AG04450 (cell line): ENCODE measurements at regions not wholly inside any gene's neighbourhood (a gene's known extent, or its start where the extent isn't known, plus 50 kb on each side); places are given as distances from the start of the nearest gene placed in this dataset.

ENCODE experiments used
- CTCF ChIA-PET: fragments of 300-600, 350-600 bp; formaldehyde crosslinking; extraction: SDS; loops from one replicate; lab custom pipeline; 2022; ENCODE audit warnings: antibody characterized with exemption, inconsistent platforms; lab: Charles Lee
- POLR2A ChIA-PET: fragments of 350-600 bp; formaldehyde crosslinking; extraction: SDS; loops from one replicate; lab custom pipeline; 2021; ENCODE audit warnings: antibody characterized with exemption, inconsistent platforms; lab: Yijun Ruan, JAX
- DNase-seq: peaks from one replicate; pipeline ENCODE4 v3.0.0-alpha.2; 2011; ENCODE audit warnings: low read depth, low spot score
- H3K27ac ChIP-seq: one replicate; pipeline ENCODE4 v1.5.1; 2012; ENCODE audit warnings: low read depth, low read length, control low read depth
- H3K27me3 ChIP-seq: one replicate; pipeline ENCODE4 v1.6.0; 2012; ENCODE audit warnings: low read length; ENCODE audit not compliant: control insufficient read depth, insufficient read depth
- H3K4me3 ChIP-seq: 2 replicates; pipeline ENCODE4 v1.5.1; 2011; ENCODE audit warnings: mild to moderate bottlenecking, low read depth, low read length, control low read depth
- H3K9me3 ChIP-seq: 2 replicates; pipeline ENCODE4 v1.5.1; 2012; ENCODE audit warnings: low read length; ENCODE audit not compliant: control insufficient read depth, insufficient read depth
- TF ChIP-seq, protein P1 (sequence below): IDR thresholded peaks from 2 replicates; pipeline ENCODE4 v1.5.1; 2011; ENCODE audit warnings: low read depth, low read length, control low read depth, inconsistent platforms

DNA sequence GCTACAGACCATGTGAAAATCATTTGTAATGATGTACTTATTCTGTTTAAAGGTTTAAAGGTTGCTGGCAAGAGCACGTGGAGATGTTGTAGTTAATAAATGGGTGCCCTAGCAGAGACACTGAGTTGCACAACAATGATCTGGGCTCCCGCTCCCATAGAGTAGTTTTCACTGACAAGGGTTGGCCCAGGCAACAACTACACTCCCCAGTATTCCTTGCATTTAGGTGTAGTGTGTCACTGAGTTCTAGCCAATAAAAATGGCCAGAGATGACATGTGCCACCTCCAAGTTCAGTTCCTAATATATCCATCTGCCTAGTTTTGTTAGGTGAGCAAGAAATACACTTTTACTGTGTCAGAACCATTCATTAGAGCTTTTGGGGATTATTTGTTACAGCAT, 392.1 kb upstream of the MTPN start:
- no peak for DNase-seq
- no peaks in the 10 kb centered on the region for H3K27me3 ChIP-seq
- H3K4me3 ChIP-seq: no peak overlapping the region
- H3K9me3 ChIP-seq: no peaks in the 10 kb centered on the region
- ChIA-PET CTCF (interaction anchor here (0.9 kb wide), 1 partner anchor 37 kb away, joined by 4 read pairs; no protein-coding TSS in a partner anchor), POLR2A (no interaction called here)
- H3K27ac ChIP-seq: no peak overlapping the region
- TF ChIP-seq, protein P1, sequence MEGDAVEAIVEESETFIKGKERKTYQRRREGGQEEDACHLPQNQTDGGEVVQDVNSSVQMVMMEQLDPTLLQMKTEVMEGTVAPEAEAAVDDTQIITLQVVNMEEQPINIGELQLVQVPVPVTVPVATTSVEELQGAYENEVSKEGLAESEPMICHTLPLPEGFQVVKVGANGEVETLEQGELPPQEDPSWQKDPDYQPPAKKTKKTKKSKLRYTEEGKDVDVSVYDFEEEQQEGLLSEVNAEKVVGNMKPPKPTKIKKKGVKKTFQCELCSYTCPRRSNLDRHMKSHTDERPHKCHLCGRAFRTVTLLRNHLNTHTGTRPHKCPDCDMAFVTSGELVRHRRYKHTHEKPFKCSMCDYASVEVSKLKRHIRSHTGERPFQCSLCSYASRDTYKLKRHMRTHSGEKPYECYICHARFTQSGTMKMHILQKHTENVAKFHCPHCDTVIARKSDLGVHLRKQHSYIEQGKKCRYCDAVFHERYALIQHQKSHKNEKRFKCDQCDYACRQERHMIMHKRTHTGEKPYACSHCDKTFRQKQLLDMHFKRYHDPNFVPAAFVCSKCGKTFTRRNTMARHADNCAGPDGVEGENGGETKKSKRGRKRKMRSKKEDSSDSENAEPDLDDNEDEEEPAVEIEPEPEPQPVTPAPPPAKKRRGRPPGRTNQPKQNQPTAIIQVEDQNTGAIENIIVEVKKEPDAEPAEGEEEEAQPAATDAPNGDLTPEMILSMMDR: no peak

GRCh38 chr7:136359333-136359903, 382.3 kb upstream of the MTPN start:
- CTCF ChIA-PET: no interaction called here
- H3K27me3 ChIP-seq: no peaks in the 10 kb centered on the region
- POLR2A ChIA-PET: no interaction called here
- H3K9me3 ChIP-seq: no peaks in the 10 kb centered on the region
- no peak overlapping the region for H3K4me3 ChIP-seq
- TF ChIP-seq, protein P1: no peak
- DNase-seq: no peak
- no peak overlapping the region for H3K27ac ChIP-seq

DNA sequence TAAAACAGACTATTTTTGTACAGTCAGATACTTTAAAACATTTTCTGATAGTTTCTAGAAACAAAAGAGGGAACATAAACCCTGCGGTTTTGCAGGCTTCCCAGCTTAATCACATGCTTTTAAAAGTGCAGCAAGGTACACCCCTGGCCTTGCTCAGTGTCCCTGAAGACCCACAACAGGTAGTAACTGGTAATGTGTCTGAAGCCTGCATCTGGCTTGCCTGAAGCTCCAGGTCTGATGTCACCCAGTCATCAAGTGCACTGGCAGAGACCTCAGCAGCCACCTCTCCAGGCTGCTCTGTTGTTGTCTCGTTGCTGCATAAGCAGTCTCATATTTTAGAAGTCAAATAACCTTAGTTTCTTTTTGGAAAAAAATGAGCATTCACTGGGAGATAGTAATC, 376.1 kb upstream of the MTPN start:
- TF ChIP-seq, protein P1: no peak
- H3K27ac ChIP-seq: no peak overlapping the region
- ChIA-PET CTCF (no interaction called here), POLR2A (no interaction called here)
- no peaks in the 10 kb centered on the region for H3K27me3 ChIP-seq
- DNase-seq: no peak
- H3K4me3 ChIP-seq: no peak overlapping the region
- H3K9me3 ChIP-seq: no peaks in the 10 kb centered on the region

DNA sequence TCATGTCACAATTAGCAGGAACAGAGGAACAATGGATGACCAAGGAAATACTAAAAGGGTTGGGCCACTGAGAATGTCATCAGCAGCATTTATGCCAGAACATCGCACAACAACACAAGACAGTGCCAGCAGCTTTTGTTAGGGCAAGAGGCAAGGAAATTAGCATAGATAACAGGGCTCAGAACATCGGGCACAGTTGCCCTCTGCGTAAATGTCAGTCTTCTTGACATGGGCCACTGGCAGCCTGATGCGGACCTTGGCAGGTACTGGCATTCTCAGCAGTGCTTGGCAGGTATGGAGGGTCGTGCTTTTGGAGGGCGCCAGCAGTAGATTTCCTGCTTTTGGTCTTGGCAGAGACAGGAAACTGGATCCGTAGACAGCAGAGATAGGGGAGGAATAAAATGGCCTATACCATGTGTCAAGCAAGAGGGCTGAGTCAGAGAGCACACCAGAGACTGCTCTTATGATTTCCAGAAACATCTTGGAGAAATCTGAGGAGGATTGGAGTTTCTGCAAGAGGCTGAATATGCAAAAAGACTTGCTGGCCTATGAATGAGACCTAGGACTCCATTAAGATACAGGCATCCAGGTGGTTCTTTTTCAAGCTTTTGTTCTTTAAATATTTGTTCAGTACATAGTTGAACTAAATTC, 371.5 kb upstream of the MTPN start:
- POLR2A ChIA-PET: no interaction called here
- H3K4me3 ChIP-seq: no peak overlapping the region
- CTCF ChIA-PET: no interaction called here

DNA sequence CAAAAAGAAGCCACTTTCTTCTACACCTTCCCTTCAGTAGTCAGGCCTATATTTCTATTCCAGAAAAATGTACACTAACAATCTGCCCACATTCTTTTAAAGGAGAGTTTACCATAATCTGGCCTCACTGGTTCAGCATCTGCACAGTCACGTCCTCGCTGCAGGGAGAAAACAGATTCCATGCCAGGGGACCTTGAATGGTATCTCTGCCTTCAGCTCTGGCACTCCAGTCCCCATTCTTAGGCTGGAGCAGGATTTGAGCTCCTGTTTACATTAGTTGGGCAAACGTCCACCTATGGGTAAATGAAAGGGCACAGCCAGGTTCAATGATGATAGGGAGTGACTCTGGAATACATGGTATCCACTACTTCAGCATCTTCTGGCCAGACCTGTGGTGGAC, 371.0 kb upstream of the MTPN start:
- no peak for DNase-seq
- CTCF ChIA-PET: no interaction called here
- TF ChIP-seq, protein P1: no peak
- Histone ChIP-seq H3K27ac (no peak overlapping the region), H3K27me3 (no peaks in the 10 kb centered on the region), H3K9me3 (no peaks in the 10 kb centered on the region), H3K4me3 (no peak overlapping the region)
- POLR2A ChIA-PET: no interaction called here

More for the DNA sequence above, 371.5 kb upstream of the MTPN start:
- TF ChIP-seq, protein P1: no peak
- no peak for DNase-seq
- Histone ChIP-seq H3K27me3 (no peaks in the 10 kb centered on the region), H3K27ac (no peak overlapping the region), H3K9me3 (no peaks in the 10 kb centered on the region)
